IPS-20b (cell line): ENCODE measurements at regions not wholly inside any gene's neighbourhood (a gene's known extent, or its start where the extent isn't known, plus 50 kb on each side); places are given as distances from the start of the nearest gene placed in this dataset.

Experiments
- H3K27ac ChIP-seq: one replicate; pipeline ENCODE4 v1.5.1; 2013; ENCODE audit warnings: low read length
- H3K27me3 ChIP-seq: 2 replicates; pipeline ENCODE4 v1.6.1; 2013; ENCODE audit warnings: mild to moderate bottlenecking, low read length, inconsistent platforms; ENCODE audit not compliant: insufficient read depth
- H3K36me3 ChIP-seq: 2 replicates; pipeline ENCODE4 v1.6.1; 2013; ENCODE audit warnings: low read depth, mild to moderate bottlenecking, inconsistent platforms, low read length, moderate library complexity; ENCODE audit not compliant: insufficient read depth
- H3K4me1 ChIP-seq: 2 replicates; pipeline ENCODE4 v1.6.1; 2013; ENCODE audit warnings: mild to moderate bottlenecking, control low read depth, inconsistent platforms, low read length, moderate library complexity; ENCODE audit not compliant: insufficient read depth
- H3K4me3 ChIP-seq: 2 replicates; pipeline ENCODE4 v1.5.1; 2013; ENCODE audit warnings: mild to moderate bottlenecking, low read length, inconsistent platforms
- H3K9ac ChIP-seq: 2 replicates; pipeline ENCODE4 v1.6.1; 2013; ENCODE audit warnings: low read depth, mild to moderate bottlenecking, inconsistent platforms, low read length, moderate library complexity
- H3K9me3 ChIP-seq: 2 replicates; pipeline ENCODE4 v1.6.1; 2013; ENCODE audit warnings: mild to moderate bottlenecking, low read depth, low read length, inconsistent platforms; ENCODE audit not compliant: insufficient read depth

GRCh38 chr21:31473685-31474345 lies 129.8 kb upstream of the TIAM1 start:
- Histone ChIP-seq H3K4me1 (peaks cover 6% of the 10 kb centered on the region; the same call in 1 of the 2 replicates), H3K36me3 (no peaks in the 10 kb centered on the region), H3K9me3 (no peaks in the 10 kb centered on the region), H3K4me3 (no peak overlapping the region), H3K27ac (no peak overlapping the region), H3K27me3 (no peaks in the 10 kb centered on the region), H3K9ac (no peak overlapping the region)

- Histone ChIP-seq H3K9ac (no peak overlapping the region), H3K4me3 (no peak overlapping the region), H3K36me3 (no peaks in the 10 kb centered on the region), H3K4me1 (peaks cover 6% of the 10 kb centered on the region; the same call in 1 of the 2 replicates), H3K27me3 (no peaks in the 10 kb centered on the region), H3K27ac (no peak overlapping the region), H3K9me3 (no peaks in the 10 kb centered on the region)
Observed at GRCh38 chr21:31471865-31472264, 127.8 kb upstream of the TIAM1 start.

DNA sequence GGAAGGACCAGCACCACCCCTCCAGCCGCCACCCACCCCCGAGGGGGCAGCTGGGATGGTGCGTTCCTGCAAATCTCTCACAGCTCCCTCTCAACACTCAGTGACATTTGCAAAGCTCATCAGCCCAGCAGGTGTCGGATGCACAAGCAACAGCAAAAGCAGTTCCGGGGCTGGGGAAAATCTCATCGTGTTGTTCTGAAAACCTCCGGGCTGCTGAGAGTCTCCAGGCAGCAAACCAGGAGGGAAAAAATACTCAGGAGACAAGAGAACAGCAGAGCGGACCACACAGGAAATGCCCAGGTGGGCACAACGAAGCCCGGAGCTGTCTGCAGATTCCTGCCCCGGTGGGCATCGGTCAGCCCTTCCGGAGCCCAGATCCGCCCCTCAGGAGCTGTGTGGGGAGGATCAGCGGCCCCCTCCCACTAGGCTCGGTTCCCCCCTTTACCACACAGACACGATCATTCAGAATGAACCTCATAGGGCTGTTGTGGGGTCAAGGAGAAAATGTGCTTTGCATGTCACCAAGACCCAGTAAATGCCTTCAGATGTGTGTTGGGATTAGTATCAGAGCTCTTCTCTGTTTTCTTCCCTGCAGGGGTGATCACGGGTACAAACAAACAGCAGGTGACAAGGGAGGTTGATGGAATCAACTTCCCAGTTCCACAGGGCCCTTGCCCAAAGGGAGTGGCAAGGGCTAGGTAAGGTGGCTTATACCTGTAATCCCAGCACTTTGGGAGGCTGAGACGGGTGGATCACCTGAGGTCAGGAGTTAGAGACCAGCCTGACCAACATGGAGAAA lies 127.0 kb upstream of the TIAM1 start:
- no peaks in the 10 kb centered on the region for H3K27me3 ChIP-seq
- H3K36me3 ChIP-seq: no peaks in the 10 kb centered on the region
- peaks cover 6% of the 10 kb centered on the region; the same call in 1 of the 2 replicates for H3K4me1 ChIP-seq
- no peak overlapping the region for H3K27ac ChIP-seq
- H3K9ac ChIP-seq: peak overlapping the region; percentile 10; the same call in 1 of the 2 replicates
- H3K9me3 ChIP-seq: no peaks in the 10 kb centered on the region
- H3K4me3 ChIP-seq: peak overlapping the region; percentile 44; the same call in 1 of the 2 replicates

DNA sequence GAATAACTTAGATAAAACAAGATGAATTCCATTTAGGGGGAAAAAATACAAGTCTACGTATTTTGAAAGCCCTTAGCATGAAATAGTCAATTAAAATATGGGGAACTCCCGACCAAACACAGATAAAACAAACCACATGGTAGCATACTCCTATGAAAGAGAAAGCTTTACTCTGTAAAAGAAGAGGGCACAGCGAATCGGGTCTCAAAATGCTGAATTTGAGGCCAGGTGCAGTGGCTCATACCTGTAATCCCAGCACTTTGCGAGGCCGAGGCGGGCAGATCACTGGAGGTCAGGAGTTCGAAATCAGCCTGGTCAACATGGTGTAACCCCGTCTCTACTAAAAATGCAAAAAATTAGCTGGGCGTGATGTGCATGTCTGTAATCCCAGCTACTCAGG lies 116.9 kb upstream of the TIAM1 start:
- no peak overlapping the region for H3K27ac ChIP-seq
- H3K4me3 ChIP-seq: no peak overlapping the region
- no peak overlapping the region for H3K9ac ChIP-seq
- H3K9me3 ChIP-seq: no peaks in the 10 kb centered on the region
- H3K27me3 ChIP-seq: no peaks in the 10 kb centered on the region
- H3K4me1 ChIP-seq: no peaks in the 10 kb centered on the region
- no peaks in the 10 kb centered on the region for H3K36me3 ChIP-seq

- Histone ChIP-seq H3K9ac (no peak overlapping the region), H3K9me3 (no peaks in the 10 kb centered on the region), H3K4me3 (no peak overlapping the region), H3K27ac (no peak overlapping the region), H3K4me1 (no peaks in the 10 kb centered on the region), H3K36me3 (no peaks in the 10 kb centered on the region), H3K27me3 (no peaks in the 10 kb centered on the region)
Observed at GRCh38 chr21:31459457-31459856, 115.4 kb upstream of the TIAM1 start.

DNA sequence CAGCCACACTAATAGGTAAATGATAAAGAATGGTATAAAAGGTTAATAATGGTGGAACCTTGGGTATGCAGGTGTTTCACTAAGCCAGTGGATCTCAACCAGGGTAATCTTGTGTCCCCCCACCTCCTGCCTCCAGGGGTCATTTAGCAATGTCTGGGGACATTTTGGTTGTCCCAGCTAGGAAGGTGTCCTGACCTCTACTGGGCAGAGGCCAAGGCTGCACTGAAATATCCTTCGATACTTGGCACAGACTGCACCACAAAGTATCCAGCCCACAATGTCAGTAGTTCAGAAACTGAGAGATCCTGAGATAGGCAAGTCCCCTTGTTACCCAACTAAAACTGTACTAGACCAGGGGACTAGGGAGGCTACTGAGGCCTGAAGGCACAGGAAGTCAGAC lies 113.6 kb upstream of the TIAM1 start:
- H3K27me3 ChIP-seq: no peaks in the 10 kb centered on the region
- no peaks in the 10 kb centered on the region for H3K9me3 ChIP-seq
- H3K36me3 ChIP-seq: no peaks in the 10 kb centered on the region
- no peak overlapping the region for H3K9ac ChIP-seq
- no peaks in the 10 kb centered on the region for H3K4me1 ChIP-seq
- no peak overlapping the region for H3K4me3 ChIP-seq
- no peak overlapping the region for H3K27ac ChIP-seq

DNA sequence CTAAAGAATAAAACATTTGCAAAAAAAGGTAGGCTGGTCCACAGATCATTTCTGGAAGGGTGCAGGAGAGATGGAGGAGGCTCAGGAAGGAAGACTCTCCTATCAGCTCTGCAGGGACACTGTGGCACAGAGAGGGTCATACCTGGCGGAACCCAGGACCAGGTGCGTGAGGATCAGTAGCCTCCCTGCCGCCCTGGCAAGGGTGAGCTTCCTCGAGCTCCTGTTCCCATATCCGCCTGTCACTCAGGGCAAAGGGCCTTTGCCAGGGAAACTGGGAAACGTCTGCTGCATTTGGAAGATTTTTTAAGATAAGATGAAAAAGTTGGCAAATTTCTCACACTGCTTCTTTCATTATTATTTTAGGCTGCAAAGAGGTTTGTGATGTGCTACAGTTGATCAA lies 112.1 kb upstream of the TIAM1 start:
- H3K36me3 ChIP-seq: no peaks in the 10 kb centered on the region
- H3K27me3 ChIP-seq: no peaks in the 10 kb centered on the region
- no peaks in the 10 kb centered on the region for H3K9me3 ChIP-seq
- no peak overlapping the region for H3K4me3 ChIP-seq
- no peaks in the 10 kb centered on the region for H3K4me1 ChIP-seq
- H3K9ac ChIP-seq: no peak overlapping the region
- H3K27ac ChIP-seq: no peak overlapping the region

GRCh38 chr21:31455506-31455905 lies 111.4 kb upstream of the TIAM1 start:
- Histone ChIP-seq H3K4me1 (no peaks in the 10 kb centered on the region), H3K27ac (no peak overlapping the region), H3K4me3 (no peak overlapping the region), H3K36me3 (no peaks in the 10 kb centered on the region), H3K27me3 (no peaks in the 10 kb centered on the region), H3K9ac (no peak overlapping the region), H3K9me3 (no peaks in the 10 kb centered on the region)

GRCh38 chr21:31450980-31451379 lies 106.9 kb upstream of the TIAM1 start:
- Histone ChIP-seq H3K9me3 (no peaks in the 10 kb centered on the region), H3K27ac (no peak overlapping the region), H3K9ac (no peak overlapping the region), H3K27me3 (no peaks in the 10 kb centered on the region), H3K36me3 (no peaks in the 10 kb centered on the region), H3K4me1 (no peaks in the 10 kb centered on the region), H3K4me3 (no peak overlapping the region)

GRCh38 chr21:31449921-31450535 lies 106.0 kb upstream of the TIAM1 start:
- no peak overlapping the region for H3K4me3 ChIP-seq
- no peaks in the 10 kb centered on the region for H3K4me1 ChIP-seq
- no peaks in the 10 kb centered on the region for H3K9me3 ChIP-seq
- no peak overlapping the region for H3K27ac ChIP-seq
- no peaks in the 10 kb centered on the region for H3K27me3 ChIP-seq
- H3K36me3 ChIP-seq: no peaks in the 10 kb centered on the region
- no peak overlapping the region for H3K9ac ChIP-seq

DNA sequence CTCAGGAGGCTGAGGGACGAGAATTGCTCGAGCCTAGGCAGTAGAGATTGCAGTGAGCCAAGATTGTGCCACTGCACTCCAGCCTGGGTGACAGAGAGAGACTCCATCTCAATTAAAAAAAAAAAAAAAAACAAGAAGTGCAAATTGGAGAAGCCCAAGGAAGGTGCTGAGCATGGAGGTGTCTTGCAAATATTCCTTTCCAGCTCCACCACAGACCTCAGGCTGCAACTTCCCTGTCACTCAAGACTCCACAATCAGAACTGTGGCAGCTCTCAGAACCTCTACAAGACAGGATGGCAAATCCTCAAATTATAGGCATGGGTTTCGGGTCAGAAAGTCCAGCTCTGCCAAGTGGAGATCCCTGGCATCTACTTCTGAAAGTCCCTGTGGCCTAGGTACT lies 104.4 kb upstream of the TIAM1 start:
- no peak overlapping the region for H3K9ac ChIP-seq
- no peak overlapping the region for H3K4me3 ChIP-seq
- no peaks in the 10 kb centered on the region for H3K4me1 ChIP-seq
- no peaks in the 10 kb centered on the region for H3K36me3 ChIP-seq
- no peak overlapping the region for H3K27ac ChIP-seq
- H3K27me3 ChIP-seq: no peaks in the 10 kb centered on the region
- no peaks in the 10 kb centered on the region for H3K9me3 ChIP-seq

- no peaks in the 10 kb centered on the region for H3K27me3 ChIP-seq
- no peak overlapping the region for H3K4me3 ChIP-seq
- H3K36me3 ChIP-seq: no peaks in the 10 kb centered on the region
- H3K9ac ChIP-seq: no peak overlapping the region
- H3K27ac ChIP-seq: no peak overlapping the region
- H3K9me3 ChIP-seq: no peaks in the 10 kb centered on the region
- H3K4me1 ChIP-seq: no peaks in the 10 kb centered on the region
Observed at GRCh38 chr21:31447505-31447904, 103.4 kb upstream of the TIAM1 start.
